SJCRH30 (cell line): ENCODE measurements at regions not wholly inside any gene's neighbourhood (a gene's known extent, or its start where the extent isn't known, plus 50 kb on each side); places are given as distances from the start of the nearest gene placed in this dataset.
A peak's percentile ranks its signal among the peaks of the same experiment; 100 is the strongest.
"Not testable (repeated sequence)": the region's sequence is repeated elsewhere in the genome, so short reads cannot be mapped to it uniquely, and the experiment has no call there.

Experiments
- DNase-seq, 2 experiments: peaks; one replicate each; pipeline ENCODE4 v3.0.0-alpha.2; 2015 to 2020
- H3K27ac ChIP-seq: fragments of 250-450 bp; sonication (Bioruptor Pico); 2 replicates; pipeline ENCODE4 v1.5.1; 2020; ENCODE audit warnings: mild to moderate bottlenecking, moderate library complexity
- H3K27me3 ChIP-seq: fragments of 250-450 bp; sonication (Bioruptor Pico); 2 replicates; pipeline ENCODE4 v1.5.1; 2020; ENCODE audit warnings: mild to moderate bottlenecking, moderate library complexity
- H3K36me3 ChIP-seq: fragments of 250-450 bp; sonication (Bioruptor Pico); 2 replicates; pipeline ENCODE4 v1.5.1; 2020; ENCODE audit warnings: mild to moderate bottlenecking, moderate library complexity
- H3K4me1 ChIP-seq: fragments of 250-450 bp; sonication (Bioruptor Pico); 2 replicates; pipeline ENCODE4 v1.5.1; 2020; ENCODE audit warnings: mild to moderate bottlenecking, moderate library complexity
- H3K4me3 ChIP-seq: fragments of 250-450 bp; sonication (Bioruptor Pico); 2 replicates; pipeline ENCODE4 v1.5.1; 2020; ENCODE audit warnings: mild to moderate bottlenecking, moderate library complexity
- H3K9me3 ChIP-seq: fragments of 250-450 bp; sonication (Bioruptor Pico); replicated peaks from 2 replicates; pipeline ENCODE4 v1.5.1; 2020; ENCODE audit warnings: mild to moderate bottlenecking, moderate library complexity

GRCh38 chr3:82004266-82004665, 242.8 kb upstream of the GBE1 start:
- Histone ChIP-seq H3K27me3 (no peaks in the 10 kb centered on the region), H3K36me3 (no peaks in the 10 kb centered on the region), H3K4me3 (no peak overlapping the region), H3K27ac (no peak overlapping the region), H3K4me1 (peaks cover 30% of the 10 kb centered on the region), H3K9me3 (no peaks in the 10 kb centered on the region)
- no peak for DNase-seq

- Histone ChIP-seq H3K36me3 (no peaks in the 10 kb centered on the region), H3K27me3 (no peaks in the 10 kb centered on the region), H3K4me1 (peaks cover 30% of the 10 kb centered on the region), H3K9me3 (no peaks in the 10 kb centered on the region), H3K4me3 (no peak overlapping the region), H3K27ac (no peak overlapping the region; the same call in 1 of the 2 replicates)
- DNase-seq = no peak
Observed at GRCh38 chr3:82002986-82003642, 241.7 kb upstream of the GBE1 start.

GRCh38 chr3:82002491-82002890, 241.0 kb upstream of the GBE1 start:
- no peak overlapping the region for H3K27ac ChIP-seq
- DNase-seq = peak in 1 of 2 experiments; percentile 8

GRCh38 chr3:82001276-82001923, 240.0 kb upstream of the GBE1 start:
- Histone ChIP-seq H3K9me3 (no peaks in the 10 kb centered on the region), H3K27ac (peak overlapping the region; percentile 11; the same call in 1 of the 2 replicates), H3K27me3 (no peaks in the 10 kb centered on the region), H3K4me1 (peaks cover 30% of the 10 kb centered on the region), H3K36me3 (no peaks in the 10 kb centered on the region), H3K4me3 (no peak overlapping the region; the same call in 1 of the 2 replicates)
- peak in 1 of 2 experiments; percentile 26 for DNase-seq

More at GRCh38 chr3:82002491-82002890, 241.0 kb upstream of the GBE1 start:
- peaks cover 30% of the 10 kb centered on the region for H3K4me1 ChIP-seq
- no peak overlapping the region for H3K4me3 ChIP-seq
- no peaks in the 10 kb centered on the region for H3K27me3 ChIP-seq
- H3K36me3 ChIP-seq = no peaks in the 10 kb centered on the region
- no peaks in the 10 kb centered on the region for H3K9me3 ChIP-seq

GRCh38 chr3:82000773-82001172, 239.3 kb upstream of the GBE1 start:
- H3K36me3 ChIP-seq = no peaks in the 10 kb centered on the region
- H3K27ac ChIP-seq = peak overlapping the region; percentile 11; the same call in 1 of the 2 replicates
- peaks cover 30% of the 10 kb centered on the region for H3K4me1 ChIP-seq
- DNase-seq = peak; percentile 72 to 83
- H3K4me3 ChIP-seq = no peak overlapping the region
- H3K27me3 ChIP-seq = no peaks in the 10 kb centered on the region
- H3K9me3 ChIP-seq = no peaks in the 10 kb centered on the region

GRCh38 chr3:82000350-82000749, 238.9 kb upstream of the GBE1 start:
- H3K4me3 ChIP-seq = no peak overlapping the region
- no peak for DNase-seq
- peaks cover 30% of the 10 kb centered on the region for H3K4me1 ChIP-seq

GRCh38 chr3:81998907-81999306, 237.5 kb upstream of the GBE1 start:
- Histone ChIP-seq H3K4me3 (no peak overlapping the region), H3K36me3 (no peaks in the 10 kb centered on the region), H3K27me3 (no peaks in the 10 kb centered on the region), H3K4me1 (peaks cover 30% of the 10 kb centered on the region), H3K27ac (no peak overlapping the region), H3K9me3 (no peaks in the 10 kb centered on the region)
- DNase-seq = no peak

More at GRCh38 chr3:82000350-82000749, 238.9 kb upstream of the GBE1 start:
- no peaks in the 10 kb centered on the region for H3K27me3 ChIP-seq
- no peaks in the 10 kb centered on the region for H3K9me3 ChIP-seq
- H3K36me3 ChIP-seq = no peaks in the 10 kb centered on the region
- no peak overlapping the region for H3K27ac ChIP-seq

GRCh38 chr3:81998139-81998755, 236.8 kb upstream of the GBE1 start:
- DNase-seq = peak in 1 of 2 experiments; percentile 28
- Histone ChIP-seq H3K27ac (no peak overlapping the region), H3K36me3 (no peaks in the 10 kb centered on the region), H3K4me1 (peaks cover 27% of the 10 kb centered on the region), H3K27me3 (no peaks in the 10 kb centered on the region), H3K4me3 (no peak overlapping the region), H3K9me3 (no peaks in the 10 kb centered on the region)

GRCh38 chr3:81997390-81997789, 235.9 kb upstream of the GBE1 start:
- H3K4me1 ChIP-seq = peaks cover 19% of the 10 kb centered on the region
- H3K27ac ChIP-seq = no peak overlapping the region
- no peaks in the 10 kb centered on the region for H3K9me3 ChIP-seq
- H3K4me3 ChIP-seq = no peak overlapping the region
- no peak for DNase-seq
- no peaks in the 10 kb centered on the region for H3K27me3 ChIP-seq
- H3K36me3 ChIP-seq = no peaks in the 10 kb centered on the region

- no peaks in the 10 kb centered on the region for H3K36me3 ChIP-seq
- no peaks in the 10 kb centered on the region for H3K9me3 ChIP-seq
- peaks cover 1% of the 10 kb centered on the region; the same call in 1 of the 2 replicates for H3K4me1 ChIP-seq
- H3K27me3 ChIP-seq = no peaks in the 10 kb centered on the region
- no peak overlapping the region for H3K27ac ChIP-seq
- H3K4me3 ChIP-seq = no peak overlapping the region
- DNase-seq = no peak
Observed at GRCh38 chr3:81995329-81995728, 233.9 kb upstream of the GBE1 start.

- Histone ChIP-seq H3K9me3 (no peaks in the 10 kb centered on the region), H3K4me3 (no peak overlapping the region), H3K36me3 (no peaks in the 10 kb centered on the region), H3K27me3 (no peaks in the 10 kb centered on the region), H3K27ac (no peak overlapping the region), H3K4me1 (no peaks in the 10 kb centered on the region)
- no peak for DNase-seq
Observed at GRCh38 chr3:81989758-81990157, 228.3 kb upstream of the GBE1 start.

GRCh38 chr3:81989274-81989673, 227.8 kb upstream of the GBE1 start:
- Histone ChIP-seq H3K36me3 (no peaks in the 10 kb centered on the region), H3K27me3 (no peaks in the 10 kb centered on the region), H3K4me3 (no peak overlapping the region), H3K27ac (no peak overlapping the region), H3K9me3 (no peaks in the 10 kb centered on the region), H3K4me1 (no peaks in the 10 kb centered on the region)
- no peak for DNase-seq

- not testable (repeated sequence) for H3K36me3 ChIP-seq, DNase-seq, H3K27me3 ChIP-seq, H3K4me1 ChIP-seq, H3K9me3 ChIP-seq, H3K4me3 ChIP-seq, H3K27ac ChIP-seq
Observed at GRCh38 chr3:81987412-81987811, 226.0 kb upstream of the GBE1 start.

- H3K27ac ChIP-seq = no peak overlapping the region
- no peaks in the 10 kb centered on the region for H3K9me3 ChIP-seq
- H3K4me3 ChIP-seq = no peak overlapping the region
- no peaks in the 10 kb centered on the region for H3K4me1 ChIP-seq
- no peaks in the 10 kb centered on the region for H3K36me3 ChIP-seq
- no peaks in the 10 kb centered on the region for H3K27me3 ChIP-seq
- peak in 1 of 2 experiments; percentile 4 for DNase-seq
Observed at GRCh38 chr3:81985996-81986723, 224.7 kb upstream of the GBE1 start.

GRCh38 chr3:81983382-81983781, 221.9 kb upstream of the GBE1 start:
- H3K27ac ChIP-seq = no peak overlapping the region
- H3K36me3 ChIP-seq = no peaks in the 10 kb centered on the region
- no peaks in the 10 kb centered on the region for H3K9me3 ChIP-seq

More at GRCh38 chr3:81983382-81983781, 221.9 kb upstream of the GBE1 start:
- no peak for DNase-seq
- H3K4me1 ChIP-seq = no peaks in the 10 kb centered on the region
- no peak overlapping the region for H3K4me3 ChIP-seq
- no peaks in the 10 kb centered on the region for H3K27me3 ChIP-seq
